ENCODE measurements at regions not wholly inside any gene's neighbourhood (a gene's known extent, or its start where the extent isn't known, plus 50 kb on each side); places are given as distances from the start of the nearest gene placed in this dataset.

- H3K9me3 ChIP-seq (ENCODE audit: control insufficient read depth in 2 of 2, insufficient read depth in 1 of 2, low read depth in 1 of 2, low read length in 1 of 2): no peaks in the 10 kb centered on the region
- H3K4me3 ChIP-seq (ENCODE audit: low read depth in 1 of 2, low read length in 2 of 2): no peak overlapping the region
- H3K36me3 ChIP-seq (ENCODE audit: control insufficient read depth in 2 of 2, insufficient read depth in 2 of 2, low read length in 1 of 2): no peaks in the 10 kb centered on the region
- no peak overlapping the region for H3K27ac ChIP-seq (ENCODE audit: low read depth in 2 of 2, low read length in 1 of 2)
- no peaks in the 10 kb centered on the region for H3K4me1 ChIP-seq (ENCODE audit: control insufficient read depth in 2 of 2, insufficient read depth in 2 of 2, low read length in 1 of 2)
- 70 to 78% methylated on average over 3 of the region's 3 CpGs for WGBS, 2 donors
- H3K27me3 ChIP-seq (ENCODE audit: control insufficient read depth in 1 of 2, insufficient read depth in 2 of 2, low read length in 2 of 2): no peaks in the 10 kb centered on the region
Observed at GRCh38 chr2:118251427-118251826, 163.2 kb downstream of the INSIG2 start.

- Histone ChIP-seq H3K9me3 (ENCODE audit: control insufficient read depth in 2 of 2, insufficient read depth in 1 of 2, low read depth in 1 of 2, low read length in 1 of 2) (no peaks in the 10 kb centered on the region), H3K4me1 (ENCODE audit: control insufficient read depth in 2 of 2, insufficient read depth in 2 of 2, low read length in 1 of 2) (no peaks in the 10 kb centered on the region), H3K36me3 (ENCODE audit: control insufficient read depth in 2 of 2, insufficient read depth in 2 of 2, low read length in 1 of 2) (no peaks in the 10 kb centered on the region), H3K4me3 (ENCODE audit: low read depth in 1 of 2, low read length in 2 of 2) (no peak overlapping the region), H3K27me3 (ENCODE audit: control insufficient read depth in 1 of 2, insufficient read depth in 2 of 2, low read length in 2 of 2) (no peaks in the 10 kb centered on the region), H3K27ac (ENCODE audit: low read depth in 2 of 2, low read length in 1 of 2) (no peak overlapping the region)
- 73 to 77% methylated on average over 5 of the region's 5 CpGs for WGBS, 2 donors
Observed at GRCh38 chr2:118250463-118250862, 162.2 kb downstream of the INSIG2 start.

DNA sequence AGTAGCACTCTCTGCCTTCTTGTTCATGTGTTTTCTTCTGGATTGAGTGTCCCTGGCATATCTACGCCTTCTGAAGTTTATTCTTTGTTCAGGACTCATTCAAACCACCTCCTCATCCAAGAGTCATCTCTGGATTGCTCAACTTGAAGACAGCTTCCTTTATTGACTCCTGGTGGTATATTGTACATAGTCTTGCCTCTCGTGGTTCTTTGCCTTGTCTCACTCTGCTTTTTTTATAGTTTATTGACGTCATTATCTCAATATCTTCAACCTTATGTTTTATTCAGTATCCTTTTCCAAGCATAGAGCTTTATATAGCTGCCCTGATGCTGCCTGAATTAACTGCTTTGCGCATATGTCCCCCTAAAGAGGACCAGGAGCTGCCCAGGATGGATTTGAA is 161.7 kb downstream of the INSIG2 start:
- H3K27me3 ChIP-seq (ENCODE audit: control insufficient read depth in 1 of 2, insufficient read depth in 2 of 2, low read length in 2 of 2): no peaks in the 10 kb centered on the region
- H3K9me3 ChIP-seq (ENCODE audit: control insufficient read depth in 2 of 2, insufficient read depth in 1 of 2, low read depth in 1 of 2, low read length in 1 of 2): no peaks in the 10 kb centered on the region
- no peaks in the 10 kb centered on the region for H3K4me1 ChIP-seq (ENCODE audit: control insufficient read depth in 2 of 2, insufficient read depth in 2 of 2, low read length in 1 of 2)
- no peaks in the 10 kb centered on the region for H3K36me3 ChIP-seq (ENCODE audit: control insufficient read depth in 2 of 2, insufficient read depth in 2 of 2, low read length in 1 of 2)
- 55% methylated on average over 4 of the region's 4 CpGs for WGBS, 2 donors
- no peak overlapping the region for H3K27ac ChIP-seq (ENCODE audit: low read depth in 2 of 2, low read length in 1 of 2)
- H3K4me3 ChIP-seq (ENCODE audit: low read depth in 1 of 2, low read length in 2 of 2): no peak overlapping the region

DNA sequence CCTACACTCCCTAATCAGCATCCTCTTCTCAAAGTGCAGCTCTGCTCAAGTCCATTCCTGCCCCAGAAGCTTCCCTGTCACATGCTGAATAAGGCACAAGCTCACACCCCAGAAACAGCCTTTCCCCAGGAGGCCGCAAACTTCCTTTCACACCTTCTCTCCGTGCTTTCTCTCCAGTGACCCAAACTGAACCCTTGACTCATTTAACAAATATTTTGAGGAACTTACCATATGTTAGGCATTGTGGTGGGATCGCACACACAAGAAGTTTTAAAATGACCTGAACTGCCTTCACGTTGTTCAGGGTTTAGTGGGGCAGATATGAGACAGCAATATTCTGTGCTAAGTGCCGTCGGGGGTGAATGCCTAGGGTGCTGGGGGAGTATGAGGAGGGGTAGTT is 161.3 kb downstream of the INSIG2 start:
- no peaks in the 10 kb centered on the region for H3K4me1 ChIP-seq (ENCODE audit: control insufficient read depth in 2 of 2, insufficient read depth in 2 of 2, low read length in 1 of 2)
- no peak overlapping the region for H3K4me3 ChIP-seq (ENCODE audit: low read depth in 1 of 2, low read length in 2 of 2)
- no peak overlapping the region for H3K27ac ChIP-seq (ENCODE audit: low read depth in 2 of 2, low read length in 1 of 2)
- no peaks in the 10 kb centered on the region for H3K27me3 ChIP-seq (ENCODE audit: control insufficient read depth in 1 of 2, insufficient read depth in 2 of 2, low read length in 2 of 2)
- no peaks in the 10 kb centered on the region for H3K9me3 ChIP-seq (ENCODE audit: control insufficient read depth in 2 of 2, insufficient read depth in 1 of 2, low read depth in 1 of 2, low read length in 1 of 2)
- H3K36me3 ChIP-seq (ENCODE audit: control insufficient read depth in 2 of 2, insufficient read depth in 2 of 2, low read length in 1 of 2): no peaks in the 10 kb centered on the region
- 49 to 52% methylated on average over 6 of the region's 6 CpGs for WGBS, 2 donors

DNA sequence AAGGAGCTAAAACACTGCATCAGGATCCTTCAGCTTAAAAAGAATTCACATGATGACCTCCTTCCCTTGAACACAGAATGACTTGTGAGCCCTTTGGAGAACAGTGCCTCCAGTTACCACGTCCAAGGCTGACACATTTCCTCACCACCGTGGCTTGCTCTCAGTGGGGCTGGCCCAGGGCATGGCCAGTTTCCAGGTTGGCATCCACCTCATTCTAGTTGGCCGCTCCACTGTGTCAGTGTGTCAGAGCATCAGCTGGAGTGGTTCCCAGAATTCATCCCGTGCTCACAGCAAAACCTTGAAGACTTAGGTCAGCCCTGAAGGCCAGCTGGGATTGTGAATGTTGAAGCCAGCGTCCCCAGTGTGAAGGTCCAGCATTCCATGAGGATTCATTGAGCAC is 158.5 kb downstream of the INSIG2 start:
- WGBS, 2 donors: 55 to 58% methylated on average over 5 of the region's 5 CpGs

GRCh38 chr2:118246079-118246478 is 157.8 kb downstream of the INSIG2 start:
- Histone ChIP-seq H3K27me3 (ENCODE audit: control insufficient read depth in 1 of 2, insufficient read depth in 2 of 2, low read length in 2 of 2) (no peaks in the 10 kb centered on the region), H3K4me1 (ENCODE audit: control insufficient read depth in 2 of 2, insufficient read depth in 2 of 2, low read length in 1 of 2) (no peaks in the 10 kb centered on the region), H3K4me3 (ENCODE audit: low read depth in 1 of 2, low read length in 2 of 2) (no peak overlapping the region), H3K9me3 (ENCODE audit: control insufficient read depth in 2 of 2, insufficient read depth in 1 of 2, low read depth in 1 of 2, low read length in 1 of 2) (no peaks in the 10 kb centered on the region), H3K27ac (ENCODE audit: low read depth in 2 of 2, low read length in 1 of 2) (no peak overlapping the region), H3K36me3 (ENCODE audit: control insufficient read depth in 2 of 2, insufficient read depth in 2 of 2, low read length in 1 of 2) (no peaks in the 10 kb centered on the region)
- 84% methylated on average over 4 of the region's 4 CpGs for WGBS, 2 donors

More for the DNA sequence above, 158.5 kb downstream of the INSIG2 start:
- H3K9me3 ChIP-seq (ENCODE audit: control insufficient read depth in 2 of 2, insufficient read depth in 1 of 2, low read depth in 1 of 2, low read length in 1 of 2): no peaks in the 10 kb centered on the region
- no peak overlapping the region for H3K4me3 ChIP-seq (ENCODE audit: low read depth in 1 of 2, low read length in 2 of 2)
- no peaks in the 10 kb centered on the region for H3K36me3 ChIP-seq (ENCODE audit: control insufficient read depth in 2 of 2, insufficient read depth in 2 of 2, low read length in 1 of 2)
- no peaks in the 10 kb centered on the region for H3K27me3 ChIP-seq (ENCODE audit: control insufficient read depth in 1 of 2, insufficient read depth in 2 of 2, low read length in 2 of 2)
- H3K27ac ChIP-seq (ENCODE audit: low read depth in 2 of 2, low read length in 1 of 2): no peak overlapping the region
- H3K4me1 ChIP-seq (ENCODE audit: control insufficient read depth in 2 of 2, insufficient read depth in 2 of 2, low read length in 1 of 2): no peaks in the 10 kb centered on the region

- Histone ChIP-seq H3K9me3 (ENCODE audit: control insufficient read depth in 2 of 2, insufficient read depth in 1 of 2, low read depth in 1 of 2, low read length in 1 of 2) (no peaks in the 10 kb centered on the region), H3K36me3 (ENCODE audit: control insufficient read depth in 2 of 2, insufficient read depth in 2 of 2, low read length in 1 of 2) (no peaks in the 10 kb centered on the region), H3K4me3 (ENCODE audit: low read depth in 1 of 2, low read length in 2 of 2) (no peak overlapping the region), H3K4me1 (ENCODE audit: control insufficient read depth in 2 of 2, insufficient read depth in 2 of 2, low read length in 1 of 2) (no peaks in the 10 kb centered on the region), H3K27me3 (ENCODE audit: control insufficient read depth in 1 of 2, insufficient read depth in 2 of 2, low read length in 2 of 2) (no peaks in the 10 kb centered on the region), H3K27ac (ENCODE audit: low read depth in 2 of 2, low read length in 1 of 2) (no peak overlapping the region)
- 97 to 100% methylated on average over 1 of the region's 1 CpG for WGBS, 2 donors
Observed at GRCh38 chr2:118244686-118245085, 156.4 kb downstream of the INSIG2 start.

DNA sequence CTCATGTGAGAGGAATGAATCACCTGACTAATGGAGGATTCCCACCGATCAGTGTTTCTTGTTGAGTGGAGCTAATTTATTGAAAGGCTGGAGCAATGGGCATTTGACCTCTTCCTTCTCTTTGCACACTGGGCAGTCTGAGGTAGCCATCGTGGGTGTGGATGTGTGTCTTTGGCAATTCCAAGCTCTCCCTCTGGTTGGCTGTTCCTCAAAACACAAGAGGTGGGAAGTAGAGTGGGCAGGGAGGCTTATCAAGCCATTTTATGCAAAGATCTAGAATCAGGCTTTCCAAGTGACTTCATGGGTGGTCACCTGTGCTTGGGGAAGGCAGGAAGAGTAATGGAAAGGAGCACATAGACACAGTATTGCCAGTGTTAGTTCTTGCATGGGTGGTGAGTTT is 154.8 kb downstream of the INSIG2 start:
- 39 to 65% methylated on average over 2 of the region's 2 CpGs for WGBS, 2 donors

DNA sequence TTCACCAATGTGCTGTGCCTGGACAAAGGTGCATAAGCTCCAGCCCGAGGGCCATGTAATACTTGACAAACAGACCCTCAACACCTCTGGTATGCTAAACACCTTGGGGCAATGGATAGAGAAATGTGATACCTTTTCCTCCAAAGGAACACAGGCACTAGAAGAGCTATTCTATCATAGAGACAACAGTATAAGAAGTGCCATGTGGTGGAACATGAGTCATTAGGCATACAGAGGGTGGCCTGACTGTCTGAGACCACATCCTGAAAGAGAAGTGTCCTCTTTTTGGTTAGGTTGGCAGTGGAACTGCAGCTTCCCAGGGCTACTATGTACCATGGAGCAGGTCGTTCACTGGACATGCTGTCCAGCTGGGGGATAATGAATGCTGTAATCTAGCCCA is 153.9 kb downstream of the INSIG2 start:
- Histone ChIP-seq H3K27me3 (ENCODE audit: control insufficient read depth in 1 of 2, insufficient read depth in 2 of 2, low read length in 2 of 2) (no peaks in the 10 kb centered on the region), H3K9me3 (ENCODE audit: control insufficient read depth in 2 of 2, insufficient read depth in 1 of 2, low read depth in 1 of 2, low read length in 1 of 2) (no peaks in the 10 kb centered on the region), H3K36me3 (ENCODE audit: control insufficient read depth in 2 of 2, insufficient read depth in 2 of 2, low read length in 1 of 2) (no peaks in the 10 kb centered on the region), H3K4me1 (ENCODE audit: control insufficient read depth in 2 of 2, insufficient read depth in 2 of 2, low read length in 1 of 2) (no peaks in the 10 kb centered on the region), H3K4me3 (ENCODE audit: low read depth in 1 of 2, low read length in 2 of 2) (no peak overlapping the region), H3K27ac (ENCODE audit: low read depth in 2 of 2, low read length in 1 of 2) (no peak overlapping the region)
- WGBS, 2 donors: 36 to 60% methylated on average over 2 of the region's 2 CpGs

More for the DNA sequence above, 154.8 kb downstream of the INSIG2 start:
- Histone ChIP-seq H3K27ac (ENCODE audit: low read depth in 2 of 2, low read length in 1 of 2) (no peak overlapping the region), H3K36me3 (ENCODE audit: control insufficient read depth in 2 of 2, insufficient read depth in 2 of 2, low read length in 1 of 2) (no peaks in the 10 kb centered on the region), H3K4me3 (ENCODE audit: low read depth in 1 of 2, low read length in 2 of 2) (no peak overlapping the region), H3K4me1 (ENCODE audit: control insufficient read depth in 2 of 2, insufficient read depth in 2 of 2, low read length in 1 of 2) (no peaks in the 10 kb centered on the region), H3K27me3 (ENCODE audit: control insufficient read depth in 1 of 2, insufficient read depth in 2 of 2, low read length in 2 of 2) (no peaks in the 10 kb centered on the region), H3K9me3 (ENCODE audit: control insufficient read depth in 2 of 2, insufficient read depth in 1 of 2, low read depth in 1 of 2, low read length in 1 of 2) (no peaks in the 10 kb centered on the region)

GRCh38 chr2:118241128-118241527 is 152.9 kb downstream of the INSIG2 start:
- H3K27ac ChIP-seq (ENCODE audit: low read depth in 2 of 2, low read length in 1 of 2): no peak overlapping the region
- no peaks in the 10 kb centered on the region for H3K27me3 ChIP-seq (ENCODE audit: control insufficient read depth in 1 of 2, insufficient read depth in 2 of 2, low read length in 2 of 2)
- no peaks in the 10 kb centered on the region for H3K9me3 ChIP-seq (ENCODE audit: control insufficient read depth in 2 of 2, insufficient read depth in 1 of 2, low read depth in 1 of 2, low read length in 1 of 2)
- H3K4me3 ChIP-seq (ENCODE audit: low read depth in 1 of 2, low read length in 2 of 2): no peak overlapping the region
- no peaks in the 10 kb centered on the region for H3K4me1 ChIP-seq (ENCODE audit: control insufficient read depth in 2 of 2, insufficient read depth in 2 of 2, low read length in 1 of 2)
- H3K36me3 ChIP-seq (ENCODE audit: control insufficient read depth in 2 of 2, insufficient read depth in 2 of 2, low read length in 1 of 2): no peaks in the 10 kb centered on the region
- WGBS, 2 donors: 76 to 78% methylated on average over 8 of the region's 8 CpGs
